VCaP (cell line): ENCODE measurements at regions not wholly inside any gene's neighbourhood (a gene's known extent, or its start where the extent isn't known, plus 50 kb on each side); places are given as distances from the start of the nearest gene placed in this dataset.

Source experiments
- H3K27ac ChIP-seq: fragments of 450-650 bp; 2 replicates; pipeline ENCODE4 v1.5.1; 2017
- CTCF ChIP-seq: fragments of 450-650 bp; conservative IDR thresholded peaks from 2 replicates; pipeline ENCODE4 v1.5.1; 2017; ENCODE audit warnings: mild to moderate bottlenecking, moderate library complexity

GRCh38 chrX:933611-934010, 278.8 kb downstream of the CRLF2 start:
- H3K27ac ChIP-seq = no peak overlapping the region
- TF ChIP-seq CTCF = no peak

DNA sequence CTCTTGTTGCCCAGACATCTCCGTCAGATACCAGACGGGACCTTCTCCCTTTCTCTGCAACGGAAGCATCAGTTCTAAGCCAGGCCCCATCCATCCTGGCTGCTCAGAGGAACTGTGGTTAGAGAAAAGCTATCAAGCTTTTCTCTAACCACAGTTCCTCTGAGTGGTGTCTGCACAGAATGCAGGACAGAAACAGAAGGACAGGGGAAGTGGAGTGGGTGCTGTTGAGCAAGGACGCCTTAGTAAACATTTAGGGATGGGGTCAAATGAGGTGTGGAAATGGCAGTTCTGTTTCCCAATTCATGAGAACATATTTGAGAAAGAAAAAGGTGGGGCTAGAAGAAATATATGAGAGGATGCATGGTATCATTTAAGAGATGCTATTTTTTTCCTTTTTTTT, 283.8 kb downstream of the CRLF2 start:
- no peak for TF ChIP-seq CTCF

GRCh38 chrX:926991-927390, 285.5 kb downstream of the CRLF2 start:
- H3K27ac ChIP-seq = no peak overlapping the region
- TF ChIP-seq CTCF = no peak

More for the DNA sequence above, 283.8 kb downstream of the CRLF2 start:
- no peak overlapping the region for H3K27ac ChIP-seq

DNA sequence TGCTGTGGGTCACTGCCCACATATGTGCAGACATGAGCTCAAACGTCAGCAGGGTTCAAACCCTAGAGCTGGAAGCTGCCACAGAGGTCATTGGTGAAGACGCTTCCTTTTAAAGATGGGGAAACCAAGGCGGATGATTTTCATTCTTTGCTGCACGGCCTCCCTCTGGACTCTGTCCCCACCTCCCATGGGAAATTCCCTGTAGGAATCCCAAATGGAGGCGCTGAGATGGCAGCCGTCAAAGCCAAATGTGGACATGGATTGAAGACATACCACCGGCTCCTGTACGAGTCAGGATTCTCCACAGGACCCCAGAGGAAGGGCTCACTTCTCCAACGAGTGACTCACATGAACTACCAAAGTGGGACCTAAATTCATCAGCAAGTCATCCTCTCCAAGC, 286.4 kb downstream of the CRLF2 start:
- no peak overlapping the region for H3K27ac ChIP-seq
- TF ChIP-seq CTCF = no peak

DNA sequence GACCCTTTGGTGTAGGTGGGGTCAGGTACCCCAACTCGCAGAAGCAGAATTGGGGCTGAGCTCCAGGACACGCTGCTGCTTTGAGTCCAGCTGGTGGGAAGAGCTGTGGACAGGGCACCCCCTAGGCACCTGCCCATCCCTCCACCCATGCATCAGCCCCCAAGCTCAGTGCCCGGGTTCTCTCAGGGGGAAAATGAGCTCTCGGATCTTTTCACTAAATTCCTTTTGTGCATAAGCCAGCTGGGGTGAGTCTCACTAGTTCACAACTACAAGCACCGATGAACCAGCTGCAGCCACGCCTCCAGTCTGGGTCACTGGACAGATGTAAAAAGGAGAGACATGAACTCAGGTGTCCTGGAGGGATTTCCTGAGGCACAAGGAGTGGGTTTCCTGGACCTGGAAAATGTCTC, 286.8 kb downstream of the CRLF2 start:
- H3K27ac ChIP-seq = no peak overlapping the region
- TF ChIP-seq CTCF = no peak

DNA sequence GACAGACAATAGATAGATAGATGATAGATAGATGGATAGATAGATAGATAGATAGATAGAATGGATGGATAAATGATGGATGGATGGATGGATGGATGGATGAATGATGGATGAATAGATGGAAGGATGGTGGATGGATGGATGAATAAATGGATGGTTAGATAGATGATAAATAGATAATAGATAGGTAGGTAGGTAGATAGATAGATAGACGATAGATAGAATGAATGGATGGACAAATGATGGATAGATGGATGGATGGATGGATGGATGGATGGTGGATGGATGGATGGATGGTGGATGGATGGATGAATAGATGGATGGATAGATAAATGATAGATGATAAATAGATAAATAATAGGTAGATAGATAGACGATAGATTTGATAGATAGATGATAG, 287.4 kb downstream of the CRLF2 start:
- TF ChIP-seq CTCF = no peak
- H3K27ac ChIP-seq = no peak overlapping the region

GRCh38 chrX:924017-924416, 288.4 kb downstream of the CRLF2 start:
- no peak for TF ChIP-seq CTCF

More at GRCh38 chrX:924017-924416, 288.4 kb downstream of the CRLF2 start:
- H3K27ac ChIP-seq = no peak overlapping the region
